GM21390 (cell line): ENCODE measurements at regions not wholly inside any gene's neighbourhood (a gene's known extent, or its start where the extent isn't known, plus 50 kb on each side); places are given as distances from the start of the nearest gene placed in this dataset.
"Not testable (repeated sequence)": the region's sequence is repeated elsewhere in the genome, so short reads cannot be mapped to it uniquely, and the experiment has no call there.

Experiments used
- ATAC-seq: cut with Tn5 transposase; IDR thresholded peaks from one replicate; pipeline ENCODE4 v1.9.1; 2021; ENCODE audit not compliant: unreplicated experiment

GRCh38 chr18:52237551-52237950 is 102.4 kb upstream of the DCC start:
- no peak for ATAC-seq

- ATAC-seq: no peak
Measured at GRCh38 chr18:52242711-52243110, 97.3 kb upstream of the DCC start.

- ATAC-seq: no peak
Measured at GRCh38 chr18:52244658-52245057, 95.3 kb upstream of the DCC start.

GRCh38 chr18:52254367-52254766 is 85.6 kb upstream of the DCC start:
- no peak for ATAC-seq

GRCh38 chr18:52257417-52257816 is 82.6 kb upstream of the DCC start:
- ATAC-seq: not testable (repeated sequence)

GRCh38 chr18:52275817-52276216 is 64.2 kb upstream of the DCC start:
- no peak for ATAC-seq

GRCh38 chr18:52277785-52278184 is 62.2 kb upstream of the DCC start:
- ATAC-seq: no peak

GRCh38 chr18:52278191-52278590 is 61.8 kb upstream of the DCC start:
- ATAC-seq: no peak

- ATAC-seq: no peak
Measured at GRCh38 chr18:52280702-52281101, 59.3 kb upstream of the DCC start.

GRCh38 chr18:52283927-52284326 is 56.1 kb upstream of the DCC start:
- no peak for ATAC-seq

- no peak for ATAC-seq
Measured at GRCh38 chr18:52286675-52287074, 53.3 kb upstream of the DCC start.

GRCh38 chr18:52287151-52287550 is 52.8 kb upstream of the DCC start:
- ATAC-seq: no peak

- ATAC-seq: no peak
Measured at GRCh38 chr18:52288403-52289004, 51.5 kb upstream of the DCC start.

GRCh38 chr18:52289392-52289791 is 50.6 kb upstream of the DCC start:
- no peak for ATAC-seq
